SK-N-SH (cell line): ENCODE measurements at regions not wholly inside any gene's neighbourhood (a gene's known extent, or its start where the extent isn't known, plus 50 kb on each side); places are given as distances from the start of the nearest gene placed in this dataset.

Experiments
- CHD2 ChIP-seq: fragments of 150-350 bp; IDR thresholded peaks from 2 replicates; pipeline ENCODE4 v1.6.1; 2018; ENCODE audit warnings: low read length; ENCODE audit not compliant: partially characterized antibody
- CTCF ChIP-seq: fragments of 200-600 bp; sonication (generic); IDR thresholded peaks from 2 replicates; pipeline ENCODE4 v1.6.1; 2017; ENCODE audit warnings: antibody characterized with exemption, mild to moderate bottlenecking, moderate library complexity
- ELF1 ChIP-seq: IDR thresholded peaks from 2 replicates; pipeline ENCODE4 v1.4.0; 2012
- EP300 ChIP-seq, 2 experiments: IDR thresholded peaks; 2 replicates each; pipeline versions ENCODE4 v1.4.0 to v1.6.1; 2012; ENCODE audit warnings: borderline replicate concordance in 1 of 2, low read depth in 1 of 2, low read length in 1 of 2
- FOXJ3 ChIP-seq: sonication (generic); formaldehyde crosslinking; IDR thresholded peaks from 2 replicates; pipeline ENCODE4 v1.5.1; 2020; ENCODE audit warnings: mild to moderate bottlenecking, missing genetic modification reagents
- GABPA ChIP-seq: IDR thresholded peaks from 2 replicates; pipeline ENCODE4 v1.4.0; 2012; ENCODE audit warnings: low read depth, mild to moderate bottlenecking
- JUND ChIP-seq: IDR thresholded peaks from 2 replicates; pipeline ENCODE4 v1.4.0; 2012
- MAX ChIP-seq: IDR thresholded peaks from 2 replicates; pipeline ENCODE4 v1.4.0; 2012; ENCODE audit warnings: low read depth
- POLR2AphosphoS5 ChIP-seq: IDR thresholded peaks from 2 replicates; pipeline ENCODE4 v1.6.1; 2012; ENCODE audit warnings: low read depth, low read length
- REST ChIP-seq: IDR thresholded peaks from 2 replicates; pipeline ENCODE4 v1.6.1; 2012; ENCODE audit warnings: mild to moderate bottlenecking, low read depth, low read length, moderate library complexity
- SIN3A ChIP-seq: IDR thresholded peaks from 2 replicates; pipeline ENCODE4 v1.6.1; 2012; ENCODE audit warnings: low read depth, mild to moderate bottlenecking, low read length, moderate library complexity, borderline replicate concordance
- TAF1 ChIP-seq: IDR thresholded peaks from 2 replicates; pipeline ENCODE4 v1.6.1; 2012; ENCODE audit warnings: low read depth, mild to moderate bottlenecking, low read length, moderate library complexity, borderline replicate concordance
- TEAD4 ChIP-seq: IDR thresholded peaks from 2 replicates; pipeline ENCODE4 v1.4.0; 2012; ENCODE audit warnings: mild to moderate bottlenecking, borderline replicate concordance; ENCODE audit not compliant: insufficient read depth
- YY1 ChIP-seq: IDR thresholded peaks from 2 replicates; pipeline ENCODE4 v1.4.0; 2012; ENCODE audit warnings: low read depth, mild to moderate bottlenecking

- no peak for TF ChIP-seq CTCF
- no peak for TF ChIP-seq ELF1
- TF ChIP-seq SIN3A = no peak
- TF ChIP-seq TAF1 = no peak
- TF ChIP-seq MAX = no peak
- TF ChIP-seq TEAD4 = no peak
- TF ChIP-seq GABPA = no peak
- no peak for TF ChIP-seq JUND
- TF ChIP-seq EP300 (IDR thresholded peaks at IDR 0.05; ENCODE audit: borderline replicate concordance in 1 of 2, low read depth in 1 of 2, low read length in 1 of 2) = no peak
- TF ChIP-seq YY1 = no peak
- no peak for TF ChIP-seq POLR2AphosphoS5
- TF ChIP-seq REST = no peak
- TF ChIP-seq FOXJ3 = no peak
- TF ChIP-seq CHD2 = no peak
Measured at GRCh38 chr7:114786455-114786854, 135.4 kb upstream of the MDFIC start.
